HUDEP-2 (cell line): ENCODE measurements at regions not wholly inside any gene's neighbourhood (a gene's known extent, or its start where the extent isn't known, plus 50 kb on each side); places are given as distances from the start of the nearest gene placed in this dataset.
"Not testable (repeated sequence)": the region's sequence is repeated elsewhere in the genome, so short reads cannot be mapped to it uniquely, and the experiment has no call there.

ENCODE experiments used
- DNase-seq, 76 experiments: peaks; one replicate each; lab custom pipeline; 2025; ENCODE audit not compliant: unreplicated experiment in 76 of 76; lab: John Stamatoyannopoulos, UW

GRCh38 chr15:20348291-20348899, 193.2 kb downstream of the GOLGA6L6 start:
- DNase-seq: no peak

DNA sequence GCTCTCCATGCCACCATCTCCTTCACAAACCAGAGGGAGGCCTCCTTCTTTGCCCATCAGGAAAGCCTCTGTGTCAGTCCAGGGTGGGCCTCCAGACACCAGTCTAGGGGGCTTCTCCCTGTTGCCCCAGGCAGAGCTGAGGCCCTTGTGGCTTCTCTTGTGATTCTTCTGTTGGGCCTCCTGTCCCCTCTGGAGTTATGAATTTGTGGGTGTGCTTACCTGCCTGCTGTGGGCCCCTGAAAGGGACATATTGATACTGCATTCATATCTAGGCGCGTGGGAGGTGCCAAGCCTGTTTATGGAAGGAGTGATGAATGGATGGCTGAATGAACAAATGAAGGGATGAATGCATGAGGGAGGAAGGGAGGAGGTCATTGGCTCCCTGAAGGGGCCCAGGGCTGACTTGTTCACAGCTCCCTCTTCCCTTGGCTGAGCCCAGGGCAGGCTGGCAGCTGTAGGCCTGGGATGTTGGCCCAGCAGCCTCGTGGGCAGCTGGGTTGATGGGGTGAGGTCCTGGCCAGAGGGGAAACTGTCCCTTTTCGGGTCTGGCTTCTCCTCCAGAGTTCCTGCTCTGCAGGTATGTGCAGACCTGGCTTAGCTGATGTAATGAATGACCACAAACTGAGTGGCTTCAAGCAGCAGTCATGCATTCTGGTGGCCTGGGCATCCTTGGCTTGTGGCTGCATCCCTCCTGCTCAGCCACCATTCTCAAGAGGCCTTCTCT, 195.4 kb downstream of the GOLGA6L6 start:
- no peak for DNase-seq

DNA sequence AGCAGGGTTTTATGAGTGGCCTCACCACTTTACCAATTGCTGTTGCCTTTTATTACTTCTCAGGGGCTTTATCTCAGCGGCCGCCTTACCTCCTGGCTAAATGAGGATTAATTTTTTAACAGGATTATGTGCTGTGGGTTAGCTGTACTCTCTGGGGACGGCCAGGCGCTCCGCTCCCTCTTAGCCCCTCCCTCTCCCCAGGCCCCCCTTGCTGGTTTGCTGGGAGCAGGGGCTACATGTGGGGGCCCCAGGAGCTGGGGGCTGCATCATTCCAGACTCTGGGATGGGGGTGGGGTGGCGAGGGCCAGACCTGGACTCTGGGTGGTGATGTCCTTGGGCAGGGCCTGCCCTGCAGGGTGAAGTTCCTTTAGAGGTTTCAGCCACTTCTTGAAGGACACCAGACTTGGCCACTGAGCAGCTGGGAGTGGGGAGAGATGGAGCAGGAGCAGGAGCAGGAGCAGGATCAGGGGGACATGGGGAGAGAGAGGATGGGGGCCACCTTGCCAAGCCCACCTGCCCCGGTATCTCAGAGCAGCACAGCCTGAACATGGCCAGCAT, 196.1 kb downstream of the GOLGA6L6 start:
- DNase-seq: no peak

- DNase-seq: no peak
Measured at GRCh38 chr15:20344601-20345400, 196.8 kb downstream of the GOLGA6L6 start.

- not testable (repeated sequence) for DNase-seq
Measured at GRCh38 chr15:20343395-20344211, 198.0 kb downstream of the GOLGA6L6 start.

DNA sequence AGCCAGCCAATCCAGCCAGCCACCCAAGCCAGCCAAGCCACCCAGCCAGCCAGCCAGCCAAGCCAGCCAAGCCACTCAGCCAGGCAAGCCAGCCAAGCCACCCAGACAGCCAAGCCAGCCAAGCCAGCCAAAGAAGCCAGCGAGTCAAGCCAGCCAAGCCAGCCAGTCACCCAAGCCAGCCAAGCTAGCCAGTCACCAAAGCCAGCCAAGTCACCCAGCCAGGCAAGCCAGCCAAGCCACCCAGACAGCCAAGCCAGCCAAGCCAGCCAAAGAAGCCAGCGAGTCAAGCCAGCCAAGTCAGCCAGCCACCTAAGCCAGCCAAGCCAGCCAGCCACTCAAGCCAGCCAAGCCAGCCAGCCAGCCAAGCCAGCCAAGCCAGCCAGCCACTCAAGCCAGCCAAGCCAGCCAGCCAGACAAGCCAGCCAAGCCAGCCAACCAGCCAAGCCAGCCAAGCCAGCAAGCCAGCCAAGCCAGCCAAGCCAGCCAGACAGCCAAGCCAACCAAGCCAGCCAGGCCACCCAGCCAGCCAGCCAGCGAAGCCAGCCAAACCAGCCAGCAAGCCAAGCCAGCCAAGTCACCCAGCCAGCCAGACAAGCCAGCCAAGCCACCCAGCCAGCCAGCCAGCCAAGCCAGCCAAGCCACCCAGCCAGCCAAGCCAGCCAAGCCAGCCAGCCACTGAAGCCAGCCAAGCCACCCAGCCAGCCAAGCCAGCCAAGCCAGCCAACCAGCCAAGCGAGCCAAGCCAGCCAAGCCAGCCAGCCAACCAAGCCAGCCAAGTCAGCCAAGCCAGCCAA, 198.8 kb downstream of the GOLGA6L6 start:
- not testable (repeated sequence) for DNase-seq

DNA sequence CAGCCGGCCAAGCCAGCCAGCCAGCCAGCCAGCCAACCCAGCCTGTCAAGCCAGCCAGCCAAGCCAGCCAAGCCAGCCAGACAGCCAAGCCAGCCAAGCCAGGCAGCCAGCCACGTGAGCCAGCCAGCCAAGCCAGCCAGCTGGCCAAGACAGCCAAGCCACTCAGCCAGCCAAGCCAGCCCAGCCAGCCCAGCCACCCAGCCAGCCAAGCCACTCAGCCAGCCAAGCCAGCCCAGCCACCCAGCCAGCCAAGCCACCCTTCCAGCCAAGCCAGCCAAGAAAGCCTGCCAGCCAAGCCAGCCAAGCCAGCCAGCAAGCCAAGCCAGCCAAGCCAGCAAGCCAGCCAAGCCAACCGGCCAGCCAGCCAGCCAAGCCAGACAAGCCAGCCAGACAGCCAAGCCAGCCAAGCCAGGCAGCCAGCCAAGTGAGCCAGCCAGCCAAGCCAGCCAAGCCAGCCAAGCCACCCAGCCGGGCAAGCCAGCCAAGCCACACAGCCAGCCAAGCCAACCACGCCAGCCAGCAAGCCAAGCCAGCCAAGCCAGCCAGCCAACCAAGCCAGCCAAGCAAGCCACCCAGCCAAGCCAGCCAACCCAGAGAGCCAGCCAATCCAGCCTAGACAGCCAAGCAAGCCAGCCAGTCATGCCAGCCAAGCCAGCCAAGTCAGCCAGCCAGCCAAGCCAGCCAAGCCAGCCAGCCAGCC, 199.5 kb downstream of the GOLGA6L6 start:
- no peak for DNase-seq

DNA sequence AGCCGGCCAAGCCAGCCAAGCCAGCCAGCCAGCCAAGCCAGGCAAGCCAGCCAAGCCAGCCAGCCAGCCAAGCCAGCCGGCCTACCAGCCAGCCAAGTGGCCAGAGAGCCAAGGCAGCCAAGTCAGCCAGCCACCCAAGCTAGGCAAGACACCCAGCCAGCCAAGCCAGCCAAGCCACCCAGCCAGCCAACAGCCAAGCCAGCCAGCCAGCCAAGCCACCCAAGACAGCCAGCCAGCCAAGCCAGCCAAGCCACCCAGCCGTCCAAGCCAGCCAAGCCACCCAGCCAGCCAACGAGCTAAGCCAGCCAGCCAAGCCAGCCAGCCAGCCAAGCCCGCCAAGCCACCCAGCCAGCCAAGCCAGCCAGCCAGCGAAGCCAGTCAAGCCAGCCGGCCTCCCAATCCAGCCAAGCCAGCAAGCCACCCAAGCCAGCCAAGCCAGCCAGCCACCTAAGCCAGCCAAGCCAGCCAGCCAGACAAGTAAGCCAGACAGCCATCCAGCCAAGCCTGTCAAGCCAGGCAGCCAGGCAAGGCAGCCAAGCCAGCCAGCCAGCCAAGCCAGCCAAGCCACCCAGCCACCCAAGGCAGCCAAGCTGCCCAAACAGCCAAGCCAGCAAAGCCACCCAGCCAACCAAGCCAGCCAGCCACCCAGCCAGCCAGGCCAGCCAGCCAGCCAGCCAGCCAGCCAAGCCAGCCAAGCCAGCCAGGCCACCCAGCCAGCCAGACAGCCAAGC, 200.5 kb downstream of the GOLGA6L6 start:
- no peak for DNase-seq

GRCh38 chr15:20340331-20340811, 201.2 kb downstream of the GOLGA6L6 start:
- no peak for DNase-seq

DNA sequence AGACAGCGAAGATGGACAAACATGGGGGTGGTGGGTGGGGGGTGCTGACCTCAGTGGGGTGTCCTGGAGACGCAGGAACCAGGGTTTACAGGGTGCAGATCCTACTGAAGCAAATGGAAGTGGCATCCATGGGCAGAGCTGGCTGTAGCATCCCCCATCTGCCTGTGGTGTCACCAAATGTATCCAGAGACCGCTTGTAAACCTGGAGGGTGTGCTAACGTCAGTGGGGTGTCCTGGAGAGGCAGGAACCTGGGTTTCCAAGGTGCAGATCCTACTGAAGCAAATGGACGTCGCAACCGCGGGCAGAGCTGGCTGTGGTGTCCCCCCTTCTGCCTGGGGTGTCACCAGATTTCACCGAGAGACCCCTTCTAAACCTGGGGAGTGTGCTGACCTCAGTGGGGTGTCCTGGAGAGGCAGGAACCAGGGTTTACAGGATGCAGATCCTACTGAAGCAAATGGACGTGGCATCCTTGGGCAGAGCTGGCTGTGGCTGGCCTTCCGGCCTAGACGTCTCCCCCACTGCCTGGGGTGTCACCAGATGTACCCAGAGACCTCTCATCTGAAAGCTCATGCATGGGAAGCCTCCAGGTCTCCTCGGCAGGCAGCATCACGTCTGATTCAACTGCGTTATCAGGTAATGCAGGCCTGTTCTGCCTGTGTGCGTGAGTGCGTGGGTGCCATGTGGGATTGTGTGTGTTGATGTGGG, 202.4 kb downstream of the GOLGA6L6 start:
- not testable (repeated sequence) for DNase-seq

DNA sequence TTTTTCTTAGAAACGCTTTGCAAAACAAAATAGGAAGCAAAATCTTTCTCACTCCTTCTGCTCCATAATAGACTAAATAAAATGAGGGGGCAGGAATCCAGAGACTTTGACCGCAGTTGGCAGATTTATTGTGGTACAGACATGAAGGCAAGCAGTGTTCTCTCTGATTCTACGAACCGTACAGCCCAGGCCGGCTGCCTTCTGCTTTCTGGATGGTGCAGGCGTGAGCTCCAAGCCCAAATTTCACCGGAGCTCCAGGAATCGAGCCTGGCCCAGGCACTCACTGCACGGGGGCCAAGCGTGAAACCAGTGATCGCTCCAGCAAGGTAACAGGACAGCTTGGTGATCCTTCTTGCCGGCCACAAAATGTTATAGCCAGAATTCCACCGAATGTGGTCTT, 202.9 kb downstream of the GOLGA6L6 start:
- not testable (repeated sequence) for DNase-seq

- DNase-seq: not testable (repeated sequence)
Measured at GRCh38 chr15:20337238-20337637, 204.4 kb downstream of the GOLGA6L6 start.

- not testable (repeated sequence) for DNase-seq
Measured at GRCh38 chr15:20334451-20334850, 207.1 kb downstream of the GOLGA6L6 start.

DNA sequence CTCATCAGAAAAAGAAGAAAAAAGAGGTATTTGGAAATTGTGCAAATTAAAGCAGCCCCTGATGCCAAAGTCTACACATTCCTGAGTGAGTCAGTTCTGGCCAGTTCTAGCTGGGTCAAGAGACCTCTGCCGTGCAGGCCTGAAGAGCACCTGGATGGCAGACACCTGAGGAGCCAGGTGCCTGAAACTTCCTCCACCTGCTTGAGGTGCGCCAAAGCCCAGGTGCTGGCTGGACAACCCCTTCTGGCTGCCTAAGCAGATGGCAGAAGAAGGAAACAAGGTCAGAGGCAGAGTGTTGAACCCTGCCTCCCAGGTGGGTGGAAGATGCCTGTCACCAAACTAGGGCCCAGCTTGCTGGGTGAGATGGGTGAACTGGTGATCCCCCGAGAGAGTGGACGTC, 215.8 kb downstream of the GOLGA6L6 start:
- DNase-seq: not testable (repeated sequence)

GRCh38 chr15:20317132-20317531, 224.5 kb downstream of the GOLGA6L6 start:
- DNase-seq: not testable (repeated sequence)

GRCh38 chr15:20311014-20311680, 230.5 kb downstream of the GOLGA6L6 start:
- DNase-seq: not testable (repeated sequence)

DNA sequence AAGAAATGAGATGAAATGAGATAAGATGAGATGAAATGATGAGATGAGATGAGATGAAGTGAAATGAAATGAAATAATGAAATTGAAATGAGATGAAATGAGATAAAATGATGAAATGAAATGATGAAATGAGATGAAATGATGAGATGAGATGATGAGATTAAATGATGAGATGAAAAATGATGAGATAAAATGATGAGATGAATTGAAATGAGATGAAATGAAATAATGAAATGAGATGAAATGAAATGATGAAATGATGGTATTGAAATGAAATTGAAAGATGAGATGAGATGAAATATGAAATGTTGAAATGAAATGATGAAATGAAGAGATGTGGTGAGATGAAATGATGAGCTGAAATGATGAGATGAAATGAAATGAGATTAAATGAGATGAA, 231.0 kb downstream of the GOLGA6L6 start:
- no peak for DNase-seq
